ENCODE measurements at regions not wholly inside any gene's neighbourhood (a gene's known extent, or its start where the extent isn't known, plus 50 kb on each side); places are given as distances from the start of the nearest gene placed in this dataset.

GRCh38 chr20:50333131-50333670, 142.6 kb downstream of the CEBPB start:
- TF ChIP-seq CTCF (optimal IDR thresholded peaks at IDR 0.05 in 1 of 3, IDR thresholded peaks at IDR 0.05 in 1 of 3, conservative IDR thresholded peaks at IDR 0.05 in 1 of 3; ENCODE audit: extremely low read depth in 1 of 3, insufficient read depth in 2 of 3, low read length in 3 of 3) (no peak), EZH2 (IDR thresholded peaks at IDR 0.05; ENCODE audit: low read length) (no peak)

Data from keratinocyte (primary cell).